Tibial nerve (tissue), 4 donors: ENCODE measurements at regions not wholly inside any gene's neighbourhood (a gene's known extent, or its start where the extent isn't known, plus 50 kb on each side); places are given as distances from the start of the nearest gene placed in this dataset.

ENCODE experiments used
- DNase-seq, 2 donors: peaks; one replicate each; pipeline ENCODE4 v3.0.0-alpha.2; 2019; ENCODE audit warnings: low spot score in 2 of 2
- H3K27ac ChIP-seq, 4 donors: fragments of 200-600 bp; sonication (generic) in 3 of 4; one replicate each; pipeline ENCODE4 v1.5.1; 2017 to 2019; ENCODE audit warnings: mild to moderate bottlenecking in 1 of 4
- H3K27me3 ChIP-seq, 2 donors: fragments of 200-600 bp; sonication (generic) in 1 of 2; one replicate each; pipeline versions ENCODE4 v1.5.1 to v1.6.0; 2017 to 2019
- H3K36me3 ChIP-seq, 3 donors: fragments of 200-600 bp; sonication (generic); one replicate each; pipeline ENCODE4 v1.5.1; 2018 to 2019
- H3K4me1 ChIP-seq, 4 donors: fragments of 200-600 bp; sonication (generic) in 3 of 4; one replicate each; pipeline ENCODE4 v1.5.1; 2017 to 2019
- H3K4me3 ChIP-seq, 4 donors: fragments of 200-600 bp; sonication (generic) in 3 of 4; one replicate each; pipeline ENCODE4 v1.5.1; 2017 to 2019; ENCODE audit warnings: mild to moderate bottlenecking in 1 of 4, moderate library complexity in 1 of 4
- H3K9me3 ChIP-seq, 4 donors: fragments of 200-600 bp; sonication (generic) in 3 of 4; one replicate each; pipeline ENCODE4 v1.5.1; 2017 to 2019
- CTCF ChIP-seq, 5 experiments: fragments of 200-600 bp in 3 of 5; fragments of 450-650 bp in 2 of 5; sonication (generic) in 3 of 5; IDR thresholded peaks; one replicate each; pipeline ENCODE4 v1.5.1; 2016 to 2019; ENCODE audit warnings: antibody characterized with exemption in 5 of 5, mild to moderate bottlenecking in 3 of 5, moderate library complexity in 2 of 5
- EP300 ChIP-seq, 2 donors: sonication (generic); formaldehyde crosslinking; IDR thresholded peaks; one replicate each; pipeline ENCODE4 v1.6.1; 2017; ENCODE audit warnings: antibody characterized with exemption in 2 of 2, mild to moderate bottlenecking in 1 of 2
- POLR2A ChIP-seq, 2 donors: fragments of 450-650 bp; IDR thresholded peaks; one replicate each; pipeline ENCODE4 v1.6.1; 2017; ENCODE audit warnings: antibody characterized with exemption in 2 of 2, mild to moderate bottlenecking in 2 of 2, moderate library complexity in 2 of 2
- WGBS, 2 donors: methylation state at CpG; one replicate each; pipeline ENCODE4 v1.1.5; 2018; 5-methylcytosine and 5-hydroxymethylcytosine counted together

DNA sequence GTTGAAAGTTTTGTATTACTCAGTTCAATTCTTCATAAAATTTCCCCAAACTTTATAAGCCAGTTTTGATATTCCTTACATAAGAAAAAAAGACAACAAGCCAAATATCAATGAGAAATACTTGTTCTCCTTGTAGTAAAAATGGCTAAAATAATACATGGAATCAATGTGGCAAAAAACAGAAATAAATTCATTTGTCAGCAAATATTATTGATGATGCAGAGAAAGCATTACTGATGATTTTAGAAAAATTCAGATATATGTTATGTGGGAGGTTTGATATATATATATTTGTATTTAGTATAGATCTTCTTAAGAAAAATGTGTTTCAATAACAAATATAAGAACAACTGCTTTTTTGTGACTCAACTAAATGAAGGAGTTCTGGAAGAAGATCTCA is 127.0 kb upstream of the PUM3 start:
- no peak for DNase-seq
- TF ChIP-seq POLR2A (IDR thresholded peaks at IDR 0.05) (no peak), CTCF (IDR thresholded peaks at IDR 0.05) (no peak), EP300 (IDR thresholded peaks at IDR 0.05) (no peak)
- Histone ChIP-seq H3K27me3 (no peaks in the 10 kb centered on the region), H3K27ac (no peak overlapping the region), H3K4me3 (no peak overlapping the region), H3K4me1 (no peaks in the 10 kb centered on the region), H3K9me3 (peaks cover 0 to 38% (median 4%) of the 10 kb centered on the region in 4 donors), H3K36me3 (no peaks in the 10 kb centered on the region)

DNA sequence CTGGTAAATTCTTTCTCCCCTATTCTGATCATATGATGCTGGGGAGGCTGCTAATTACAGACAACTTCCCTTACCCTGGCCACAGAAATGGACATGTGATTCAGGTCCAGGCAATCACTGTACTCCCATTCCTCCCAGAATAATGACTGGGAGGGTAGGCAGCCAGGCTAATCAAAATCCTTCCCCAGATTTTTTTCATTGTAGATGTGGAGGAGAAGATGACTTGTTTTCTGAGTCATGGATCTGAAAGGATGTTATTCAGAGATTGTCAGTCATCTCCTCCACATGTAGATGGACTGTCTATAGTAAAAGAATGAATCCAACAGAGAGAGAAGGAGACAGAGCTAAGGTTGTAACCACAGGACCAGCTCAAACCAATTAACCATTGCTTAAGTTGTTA is 123.9 kb upstream of the PUM3 start:
- Histone ChIP-seq H3K4me1 (peaks cover 0 to 9% (median 0%) of the 10 kb centered on the region in 4 donors), H3K27me3 (no peaks in the 10 kb centered on the region), H3K9me3 (peaks cover 0 to 20% (median 4%) of the 10 kb centered on the region in 4 donors), H3K36me3 (no peaks in the 10 kb centered on the region), H3K4me3 (no peak overlapping the region), H3K27ac (no peak overlapping the region)
- DNase-seq, result no peak
- no peak for TF ChIP-seq POLR2A (IDR thresholded peaks at IDR 0.05)
- no peak for TF ChIP-seq CTCF (IDR thresholded peaks at IDR 0.05)

DNA sequence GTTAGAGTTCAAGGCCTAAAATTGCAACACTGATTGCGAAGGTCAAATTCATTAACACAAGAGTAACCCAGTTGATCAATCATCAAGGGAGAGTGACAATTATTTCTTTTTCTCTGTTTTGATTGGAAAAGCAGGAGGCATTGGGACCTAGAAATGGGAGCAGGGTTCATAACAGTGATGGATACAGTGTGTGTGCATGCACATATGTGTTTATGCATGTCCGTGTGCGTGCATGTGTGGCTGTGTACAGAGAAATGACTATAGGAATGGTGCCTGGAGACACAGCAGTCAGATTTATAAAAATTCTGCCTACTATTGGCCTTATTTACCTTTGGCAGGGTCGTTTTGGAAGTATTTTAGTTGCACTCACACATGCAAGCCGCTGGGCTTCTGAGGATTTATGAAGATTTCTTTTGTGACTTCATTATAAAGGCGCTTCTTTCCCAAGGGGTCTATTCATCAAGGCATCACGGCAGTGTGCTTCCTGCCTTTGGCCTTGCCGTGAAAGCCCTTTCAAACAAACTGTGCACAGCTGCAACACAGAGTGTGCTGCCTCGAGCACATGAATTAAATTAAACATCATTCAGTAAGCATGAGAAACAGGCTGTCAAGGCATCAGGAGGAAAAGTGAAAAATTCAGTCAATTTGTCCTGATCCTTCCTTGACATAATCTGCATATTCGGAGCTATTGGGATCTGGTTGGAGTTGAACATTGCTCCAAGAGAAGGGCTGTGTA is 122.8 kb upstream of the PUM3 start:
- Histone ChIP-seq H3K27me3 (no peaks in the 10 kb centered on the region), H3K4me3 (no peak overlapping the region), H3K4me1 (peaks cover 0 to 9% (median 0%) of the 10 kb centered on the region in 4 donors), H3K36me3 (no peaks in the 10 kb centered on the region), H3K9me3 (peaks cover 0 to 10% (median 0%) of the 10 kb centered on the region in 4 donors), H3K27ac (no peak overlapping the region)
- no peak for DNase-seq
- TF ChIP-seq EP300 (IDR thresholded peaks at IDR 0.05) (no peak), CTCF (IDR thresholded peaks at IDR 0.05) (no peak), POLR2A (IDR thresholded peaks at IDR 0.05) (no peak)
- 42 to 52% methylated on average over 10 of the region's 10 CpGs for WGBS, 2 donors

DNA sequence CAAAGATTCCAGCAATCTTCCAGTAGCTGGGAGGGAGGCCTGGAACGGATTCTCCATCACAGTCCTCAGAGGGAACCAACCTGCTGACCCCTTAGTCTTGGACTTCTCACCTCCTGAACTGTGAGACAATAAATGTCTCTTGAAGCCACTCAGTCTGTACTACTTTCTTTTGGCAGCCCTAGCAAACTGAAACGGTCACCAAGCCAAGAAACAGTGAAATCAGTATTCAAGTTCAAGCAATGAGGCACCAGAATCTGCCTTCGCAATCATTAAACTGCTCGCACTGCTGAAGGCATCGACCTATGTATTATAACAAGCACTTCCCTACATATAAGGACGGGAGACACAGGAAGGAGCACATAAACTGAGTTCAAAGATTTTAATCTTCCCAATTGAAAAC is 120.6 kb upstream of the PUM3 start:
- Histone ChIP-seq H3K4me3 (no peak overlapping the region), H3K27me3 (no peaks in the 10 kb centered on the region), H3K27ac (no peak overlapping the region), H3K9me3 (no peaks in the 10 kb centered on the region), H3K4me1 (peaks cover 0 to 9% (median 0%) of the 10 kb centered on the region in 4 donors), H3K36me3 (no peaks in the 10 kb centered on the region)
- peak in 1 of 2 donors; percentile 20 for DNase-seq
- WGBS, 2 donors, result 28 to 29% methylated on average over 6 of the region's 6 CpGs
- TF ChIP-seq CTCF (IDR thresholded peaks at IDR 0.05) (no peak), POLR2A (IDR thresholded peaks at IDR 0.05) (no peak), EP300 (IDR thresholded peaks at IDR 0.05) (no peak)

GRCh38 chr9:2963307-2963706 is 119.4 kb upstream of the PUM3 start:
- no peak for DNase-seq
- TF ChIP-seq POLR2A (IDR thresholded peaks at IDR 0.05) (no peak), CTCF (IDR thresholded peaks at IDR 0.05) (no peak), EP300 (IDR thresholded peaks at IDR 0.05) (no peak)
- 70 to 76% methylated on average over 2 of the region's 2 CpGs for WGBS, 2 donors

More at GRCh38 chr9:2963307-2963706, 119.4 kb upstream of the PUM3 start:
- Histone ChIP-seq H3K9me3 (no peaks in the 10 kb centered on the region), H3K4me1 (peaks cover 0 to 9% (median 0%) of the 10 kb centered on the region in 4 donors), H3K4me3 (no peak overlapping the region), H3K36me3 (no peaks in the 10 kb centered on the region), H3K27me3 (no peaks in the 10 kb centered on the region), H3K27ac (no peak overlapping the region)
